ENCODE measurements at regions not wholly inside any gene's neighbourhood (a gene's known extent, or its start where the extent isn't known, plus 50 kb on each side); places are given as distances from the start of the nearest gene placed in this dataset.

GRCh38 chr6:169406804-169407203 lies 153.2 kb upstream of the THBS2 start:
- POLR2A ChIA-PET = no interaction called here
- DNase-seq (ENCODE audit: low read depth) = no peak
- no peaks in the 10 kb centered on the region for H3K36me3 ChIP-seq (ENCODE audit: control insufficient read depth, insufficient read depth, low read length)
- H3K27me3 ChIP-seq (ENCODE audit: control insufficient read depth, insufficient read depth, low read length) = no peaks in the 10 kb centered on the region
- no peak for TF ChIP-seq CTCF (IDR thresholded peaks at IDR 0.05; ENCODE audit: insufficient read depth, low read depth, low read length)
- H3K4me3 ChIP-seq (ENCODE audit: low read depth, low read length) = no peak overlapping the region
- CTCF ChIA-PET = interaction anchor here (0.6 kb wide), 1 partner anchor 11 kb away, joined by 3 read pairs; no protein-coding TSS in a partner anchor

- no peak for DNase-seq (ENCODE audit: low read depth)
- Histone ChIP-seq H3K27me3 (ENCODE audit: control insufficient read depth, insufficient read depth, low read length) (no peaks in the 10 kb centered on the region), H3K4me3 (ENCODE audit: low read depth, low read length) (no peak overlapping the region), H3K36me3 (ENCODE audit: control insufficient read depth, insufficient read depth, low read length) (no peaks in the 10 kb centered on the region)
- ChIA-PET CTCF (interaction anchor here (0.5 kb wide), 1 partner anchor 35 kb away, joined by 3 read pairs; no protein-coding TSS in a partner anchor), POLR2A (no interaction called here)
- no peak for TF ChIP-seq CTCF (IDR thresholded peaks at IDR 0.05; ENCODE audit: insufficient read depth, low read depth, low read length)
These were observed 152.4 kb upstream of the THBS2 start for GRCh38 chr6:169406034-169406433.

- Histone ChIP-seq H3K4me3 (ENCODE audit: low read depth, low read length) (no peak overlapping the region), H3K36me3 (ENCODE audit: control insufficient read depth, insufficient read depth, low read length) (no peaks in the 10 kb centered on the region), H3K27me3 (ENCODE audit: control insufficient read depth, insufficient read depth, low read length) (no peaks in the 10 kb centered on the region)
- no peak for DNase-seq (ENCODE audit: low read depth)
- CTCF ChIA-PET = no interaction called here
- no peak for TF ChIP-seq CTCF (IDR thresholded peaks at IDR 0.05; ENCODE audit: insufficient read depth, low read depth, low read length)
- POLR2A ChIA-PET = no interaction called here
These were observed 151.2 kb upstream of the THBS2 start for GRCh38 chr6:169404828-169405227.

DNA sequence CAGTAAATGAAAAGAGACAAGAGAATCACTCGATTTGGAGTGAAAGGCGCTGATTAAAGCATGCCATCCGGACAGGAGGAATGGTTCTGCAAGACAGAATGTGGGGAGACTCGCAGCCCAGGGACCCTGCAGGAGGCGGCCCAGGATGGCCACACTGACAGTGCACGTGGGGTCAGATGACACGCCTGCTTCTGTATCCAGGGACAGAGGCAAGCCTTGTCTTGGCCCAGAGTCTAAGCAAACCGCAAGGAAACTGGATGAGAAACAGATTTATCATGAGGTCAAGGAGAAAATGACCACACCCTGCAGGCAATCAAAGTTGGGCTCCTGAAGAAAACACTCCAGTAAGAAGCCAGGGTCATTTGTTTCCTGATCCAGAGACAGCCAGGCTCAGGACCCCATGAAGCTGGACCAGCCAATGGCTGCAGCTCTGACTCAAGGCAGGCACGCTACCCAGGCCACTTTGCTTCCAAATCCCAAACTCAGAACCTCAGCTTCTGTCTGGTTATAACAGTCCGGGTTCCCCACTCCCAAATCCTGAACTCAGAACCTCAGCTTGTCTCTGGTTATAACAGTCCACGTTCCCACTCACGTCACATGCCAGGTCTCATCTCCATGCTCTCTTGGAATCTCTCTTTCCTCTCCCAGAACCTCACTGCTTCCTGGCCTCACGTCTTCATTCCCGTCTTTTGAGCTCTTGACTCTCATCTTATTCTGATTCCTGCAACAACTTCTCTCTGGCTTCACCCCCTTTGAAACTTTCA lies 144.9 kb upstream of the THBS2 start:
- no peaks in the 10 kb centered on the region for H3K36me3 ChIP-seq (ENCODE audit: control insufficient read depth, insufficient read depth, low read length)
- DNase-seq (ENCODE audit: low read depth) = no peak
- ChIA-PET POLR2A (no interaction called here), CTCF (no interaction called here)
- TF ChIP-seq CTCF (IDR thresholded peaks at IDR 0.05; ENCODE audit: insufficient read depth, low read depth, low read length) = no peak
- no peak overlapping the region for H3K4me3 ChIP-seq (ENCODE audit: low read depth, low read length)
- no peaks in the 10 kb centered on the region for H3K27me3 ChIP-seq (ENCODE audit: control insufficient read depth, insufficient read depth, low read length)

GRCh38 chr6:169397684-169398083 lies 144.0 kb upstream of the THBS2 start:
- ChIA-PET POLR2A (no interaction called here), CTCF (no interaction called here)
- DNase-seq (ENCODE audit: low read depth) = no peak
- Histone ChIP-seq H3K27me3 (ENCODE audit: control insufficient read depth, insufficient read depth, low read length) (no peaks in the 10 kb centered on the region), H3K4me3 (ENCODE audit: low read depth, low read length) (no peak overlapping the region), H3K36me3 (ENCODE audit: control insufficient read depth, insufficient read depth, low read length) (no peaks in the 10 kb centered on the region)
- TF ChIP-seq CTCF (IDR thresholded peaks at IDR 0.05; ENCODE audit: insufficient read depth, low read depth, low read length) = no peak
